DMS153 (cell line): ENCODE measurements at regions not wholly inside any gene's neighbourhood (a gene's known extent, or its start where the extent isn't known, plus 50 kb on each side); places are given as distances from the start of the nearest gene placed in this dataset.
A peak's percentile ranks its signal among the peaks of the same experiment; 100 is the strongest.
"Not testable (repeated sequence)": the region's sequence is repeated elsewhere in the genome, so short reads cannot be mapped to it uniquely, and the experiment has no call there.

ENCODE experiments used
- DNase-seq: peaks from one replicate; lab custom pipeline; 2025; lab: John Stamatoyannopoulos, UW

GRCh38 chr13:50599046-50599445 lies 244.4 kb downstream of the DLEU7 start:
- no peak for DNase-seq

- DNase-seq = no peak
These were observed 243.6 kb downstream of the DLEU7 start for GRCh38 chr13:50599927-50600326.

- no peak for DNase-seq
These were observed 235.1 kb downstream of the DLEU7 start for GRCh38 chr13:50608370-50608769.

GRCh38 chr13:50609011-50609410 lies 234.5 kb downstream of the DLEU7 start:
- DNase-seq = no peak

GRCh38 chr13:50610238-50610637 lies 233.3 kb downstream of the DLEU7 start:
- DNase-seq = no peak

GRCh38 chr13:50611117-50611781 lies 232.2 kb downstream of the DLEU7 start:
- DNase-seq = no peak

GRCh38 chr13:50612717-50613116 lies 230.8 kb downstream of the DLEU7 start:
- peak; percentile 36 for DNase-seq

GRCh38 chr13:50613356-50613831 lies 230.1 kb downstream of the DLEU7 start:
- DNase-seq = no peak

- DNase-seq = no peak
These were observed 228.3 kb downstream of the DLEU7 start for GRCh38 chr13:50615234-50615633.

GRCh38 chr13:50616101-50616500 lies 227.4 kb downstream of the DLEU7 start:
- no peak for DNase-seq

- no peak for DNase-seq
These were observed 226.3 kb downstream of the DLEU7 start for GRCh38 chr13:50617134-50617721.

GRCh38 chr13:50618206-50618605 lies 225.3 kb downstream of the DLEU7 start:
- DNase-seq = no peak

- no peak for DNase-seq
These were observed 217.4 kb downstream of the DLEU7 start for GRCh38 chr13:50626101-50626547.

GRCh38 chr13:50627111-50627510 lies 216.4 kb downstream of the DLEU7 start:
- no peak for DNase-seq

- not testable (repeated sequence) for DNase-seq
These were observed 215.0 kb downstream of the DLEU7 start for GRCh38 chr13:50628512-50628911.

GRCh38 chr13:50629497-50629896 lies 214.0 kb downstream of the DLEU7 start:
- no peak for DNase-seq

- DNase-seq = no peak
These were observed 213.5 kb downstream of the DLEU7 start for GRCh38 chr13:50629966-50630365.

- DNase-seq = no peak
These were observed 212.5 kb downstream of the DLEU7 start for GRCh38 chr13:50631041-50631440.

- DNase-seq = no peak
These were observed 209.2 kb downstream of the DLEU7 start for GRCh38 chr13:50634339-50634738.

GRCh38 chr13:50635504-50635903 lies 208.0 kb downstream of the DLEU7 start:
- DNase-seq = no peak

GRCh38 chr13:50636007-50636704 lies 207.3 kb downstream of the DLEU7 start:
- no peak for DNase-seq

- no peak for DNase-seq
These were observed 200.4 kb downstream of the DLEU7 start for GRCh38 chr13:50643060-50643459.
